ENCODE measurements at regions not wholly inside any gene's neighbourhood (a gene's known extent, or its start where the extent isn't known, plus 50 kb on each side); places are given as distances from the start of the nearest gene placed in this dataset.
A peak's percentile ranks its signal among the peaks of the same experiment; 100 is the strongest.

GRCh38 chr9:71519098-71519696 lies 249.1 kb downstream of the CEMIP2 start:
- Histone ChIP-seq H3K9me3 (no peaks in the 10 kb centered on the region), H3K27me3 (no peaks in the 10 kb centered on the region), H3K4me3 (no peak overlapping the region), H3K27ac (no peak overlapping the region), H3K4me1 (peaks cover 0 to 5% (median 0%) of the 10 kb centered on the region in 9 donors), H3K36me3 (no peaks in the 10 kb centered on the region)
- DNase-seq, result no peak
- 14 to 23% methylated on average over 1 of the region's 1 CpG for WGBS, 2 donors
- TF ChIP-seq CTCF (IDR thresholded peaks at IDR 0.05), result no peak
- intact Hi-C loops (cut with DNase I), result no loop called here
- no peak for ATAC-seq

- H3K27me3 ChIP-seq, result no peaks in the 10 kb centered on the region
- WGBS, 2 donors, result 60 to 64% methylated on average over 3 of the region's 3 CpGs
- DNase-seq (no peak), ATAC-seq (peak in 6 of 8 donors; percentile 40 to 76 (median 61))
- intact Hi-C loops (cut with DNase I), result no loop called here
- H3K4me1 ChIP-seq, result peaks cover 0 to 5% (median 0%) of the 10 kb centered on the region in 9 donors
- no peak overlapping the region for H3K4me3 ChIP-seq
- TF ChIP-seq CTCF (IDR thresholded peaks at IDR 0.05), result no peak
- no peak overlapping the region for H3K27ac ChIP-seq
- H3K9me3 ChIP-seq, result no peaks in the 10 kb centered on the region
- no peaks in the 10 kb centered on the region for H3K36me3 ChIP-seq
Measured at GRCh38 chr9:71518045-71518827, 250.1 kb downstream of the CEMIP2 start.

DNA sequence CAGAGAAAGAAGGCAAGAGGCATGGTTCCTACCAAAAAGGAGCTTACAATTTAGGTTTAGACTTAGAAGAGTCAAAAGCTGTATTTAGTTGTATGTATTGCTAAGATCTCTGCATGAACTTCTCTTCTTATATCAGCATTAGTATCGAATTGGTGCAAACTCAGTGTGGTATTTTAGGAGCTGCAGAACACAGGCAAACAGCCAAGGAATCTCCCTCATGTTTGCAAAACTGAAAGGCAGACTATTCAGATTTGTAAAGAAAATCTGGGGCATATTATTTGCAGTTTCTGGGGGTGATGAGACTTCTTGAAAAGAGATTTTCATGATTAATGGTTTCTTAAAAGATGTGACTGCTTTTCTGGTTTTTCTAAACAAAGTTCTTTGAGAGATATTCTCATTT lies 252.7 kb downstream of the CEMIP2 start:
- no peak overlapping the region for H3K27ac ChIP-seq
- H3K4me1 ChIP-seq, result peaks cover 0 to 5% (median 0%) of the 10 kb centered on the region in 9 donors
- intact Hi-C loops (cut with DNase I), result no loop called here
- no peak for ATAC-seq
- no peaks in the 10 kb centered on the region for H3K9me3 ChIP-seq
- H3K27me3 ChIP-seq, result no peaks in the 10 kb centered on the region
- H3K36me3 ChIP-seq, result no peaks in the 10 kb centered on the region
- no peak for DNase-seq
- TF ChIP-seq CTCF (IDR thresholded peaks at IDR 0.05), result no peak
- WGBS, 2 donors, result 23 to 39% methylated on average over 1 of the region's 1 CpG
- no peak overlapping the region for H3K4me3 ChIP-seq

DNA sequence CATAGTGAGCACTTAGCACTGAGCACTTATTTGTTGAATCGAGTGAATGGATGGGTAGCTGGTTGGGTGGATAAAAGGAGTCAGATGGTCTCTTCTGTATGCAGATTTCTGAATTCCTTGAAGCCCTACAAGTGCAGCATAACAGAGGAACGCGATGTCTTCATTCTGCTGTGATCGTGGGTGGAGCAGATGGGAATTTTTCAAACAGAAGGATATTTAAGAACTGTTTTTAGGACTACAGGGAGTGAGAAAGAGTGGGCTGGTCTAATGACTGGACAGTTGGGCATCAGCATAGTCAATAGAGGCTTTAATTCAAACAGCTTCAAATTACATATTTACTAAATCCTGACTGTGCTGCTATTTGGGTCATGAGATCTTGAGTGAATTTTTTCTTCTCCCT lies 253.2 kb downstream of the CEMIP2 start:
- intact Hi-C loops (cut with DNase I), result no loop called here
- no peak for DNase-seq
- no peaks in the 10 kb centered on the region for H3K36me3 ChIP-seq
- TF ChIP-seq CTCF (IDR thresholded peaks at IDR 0.05), result no peak
- H3K27me3 ChIP-seq, result no peaks in the 10 kb centered on the region
- no peaks in the 10 kb centered on the region for H3K9me3 ChIP-seq
- no peak overlapping the region for H3K4me3 ChIP-seq
- WGBS, 2 donors, result 76 to 80% methylated on average over 4 of the region's 4 CpGs
- peaks cover 0 to 5% (median 0%) of the 10 kb centered on the region in 9 donors for H3K4me1 ChIP-seq
- H3K27ac ChIP-seq, result no peak overlapping the region
- ATAC-seq, result peak in 2 of 8 donors; percentile 30 to 67
